ENCODE measurements at regions not wholly inside any gene's neighbourhood (a gene's known extent, or its start where the extent isn't known, plus 50 kb on each side); places are given as distances from the start of the nearest gene placed in this dataset.

GRCh38 chr10:20975236-20975635 lies 78.1 kb upstream of the NEBL start:
- no peak for DNase-seq (ENCODE audit: insufficient read length, low spot score, missing footprints)
- H3K79me2 ChIP-seq (ENCODE audit: insufficient read depth, low read length): no peaks in the 10 kb centered on the region
- TF ChIP-seq, protein P1, sequence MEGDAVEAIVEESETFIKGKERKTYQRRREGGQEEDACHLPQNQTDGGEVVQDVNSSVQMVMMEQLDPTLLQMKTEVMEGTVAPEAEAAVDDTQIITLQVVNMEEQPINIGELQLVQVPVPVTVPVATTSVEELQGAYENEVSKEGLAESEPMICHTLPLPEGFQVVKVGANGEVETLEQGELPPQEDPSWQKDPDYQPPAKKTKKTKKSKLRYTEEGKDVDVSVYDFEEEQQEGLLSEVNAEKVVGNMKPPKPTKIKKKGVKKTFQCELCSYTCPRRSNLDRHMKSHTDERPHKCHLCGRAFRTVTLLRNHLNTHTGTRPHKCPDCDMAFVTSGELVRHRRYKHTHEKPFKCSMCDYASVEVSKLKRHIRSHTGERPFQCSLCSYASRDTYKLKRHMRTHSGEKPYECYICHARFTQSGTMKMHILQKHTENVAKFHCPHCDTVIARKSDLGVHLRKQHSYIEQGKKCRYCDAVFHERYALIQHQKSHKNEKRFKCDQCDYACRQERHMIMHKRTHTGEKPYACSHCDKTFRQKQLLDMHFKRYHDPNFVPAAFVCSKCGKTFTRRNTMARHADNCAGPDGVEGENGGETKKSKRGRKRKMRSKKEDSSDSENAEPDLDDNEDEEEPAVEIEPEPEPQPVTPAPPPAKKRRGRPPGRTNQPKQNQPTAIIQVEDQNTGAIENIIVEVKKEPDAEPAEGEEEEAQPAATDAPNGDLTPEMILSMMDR (IDR thresholded peaks at IDR 0.05; ENCODE audit: extremely low read depth, low read depth, low read length): no peak

DNA sequence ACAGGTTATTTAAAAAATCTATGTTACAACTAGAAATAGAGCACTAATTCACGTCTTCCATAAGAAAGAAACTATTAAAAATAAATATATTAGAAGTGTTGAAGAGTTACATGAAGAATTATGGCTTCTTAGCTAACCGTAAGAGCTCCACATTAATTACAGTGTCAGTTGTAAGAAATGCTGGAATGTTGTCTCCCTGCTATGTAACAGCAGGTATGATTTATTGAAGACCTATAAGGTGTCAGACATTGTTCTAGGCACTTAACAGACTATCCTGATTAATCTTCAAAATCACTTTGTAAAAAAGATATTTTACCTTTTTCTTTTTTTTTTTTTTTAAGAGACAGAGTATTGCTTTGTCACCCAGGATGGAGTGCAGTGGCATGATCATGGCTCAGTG lies 75.8 kb upstream of the NEBL start:
- Histone ChIP-seq H3K27ac (ENCODE audit: low read depth, low read length) (no peak overlapping the region), H3K27me3 (ENCODE audit: insufficient read depth, low read length) (no peaks in the 10 kb centered on the region), H3K4me3 (ENCODE audit: insufficient read depth, low read length) (no peak overlapping the region), H2AFZ (ENCODE audit: low read length) (no peak overlapping the region), H3K36me3 (ENCODE audit: insufficient read depth, low read length) (no peaks in the 10 kb centered on the region), H3K4me2 (ENCODE audit: insufficient read depth, low read length) (no peak overlapping the region), H3K4me1 (ENCODE audit: insufficient read depth, low read length) (no peaks in the 10 kb centered on the region), H3K79me2 (ENCODE audit: insufficient read depth, low read length) (no peaks in the 10 kb centered on the region), H4K20me1 (ENCODE audit: insufficient read depth, low read length) (no peaks in the 10 kb centered on the region), H3K9me3 (ENCODE audit: low read depth, low read length) (no peaks in the 10 kb centered on the region)
- TF ChIP-seq, protein P1 (IDR thresholded peaks at IDR 0.05; ENCODE audit: extremely low read depth, low read depth, low read length): no peak
- no peak for DNase-seq (ENCODE audit: insufficient read length, low spot score, missing footprints)

More at GRCh38 chr10:20975236-20975635, 78.1 kb upstream of the NEBL start:
- no peak overlapping the region for H2AFZ ChIP-seq (ENCODE audit: low read length)
- no peak overlapping the region for H3K27ac ChIP-seq (ENCODE audit: low read depth, low read length)
- H3K27me3 ChIP-seq (ENCODE audit: insufficient read depth, low read length): no peaks in the 10 kb centered on the region
- H4K20me1 ChIP-seq (ENCODE audit: insufficient read depth, low read length): no peaks in the 10 kb centered on the region
- no peak overlapping the region for H3K4me2 ChIP-seq (ENCODE audit: insufficient read depth, low read length)
- H3K4me1 ChIP-seq (ENCODE audit: insufficient read depth, low read length): no peaks in the 10 kb centered on the region
- H3K36me3 ChIP-seq (ENCODE audit: insufficient read depth, low read length): no peaks in the 10 kb centered on the region
- no peaks in the 10 kb centered on the region for H3K9me3 ChIP-seq (ENCODE audit: low read depth, low read length)
- H3K4me3 ChIP-seq (ENCODE audit: insufficient read depth, low read length): no peak overlapping the region

- no peak overlapping the region for H3K27ac ChIP-seq (ENCODE audit: low read depth, low read length)
- no peaks in the 10 kb centered on the region for H3K9me3 ChIP-seq (ENCODE audit: low read depth, low read length)
- no peaks in the 10 kb centered on the region for H4K20me1 ChIP-seq (ENCODE audit: insufficient read depth, low read length)
- H3K27me3 ChIP-seq (ENCODE audit: insufficient read depth, low read length): no peaks in the 10 kb centered on the region
- no peaks in the 10 kb centered on the region for H3K36me3 ChIP-seq (ENCODE audit: insufficient read depth, low read length)
- H3K4me2 ChIP-seq (ENCODE audit: insufficient read depth, low read length): no peak overlapping the region
- no peaks in the 10 kb centered on the region for H3K79me2 ChIP-seq (ENCODE audit: insufficient read depth, low read length)
- no peak overlapping the region for H3K4me3 ChIP-seq (ENCODE audit: insufficient read depth, low read length)
- TF ChIP-seq, protein P1 (IDR thresholded peaks at IDR 0.05; ENCODE audit: extremely low read depth, low read depth, low read length): no peak
- DNase-seq (ENCODE audit: insufficient read length, low spot score, missing footprints): no peak
- H3K4me1 ChIP-seq (ENCODE audit: insufficient read depth, low read length): no peaks in the 10 kb centered on the region
- no peak overlapping the region for H2AFZ ChIP-seq (ENCODE audit: low read length)
These were observed 74.8 kb upstream of the NEBL start for GRCh38 chr10:20971901-20972300.

DNA sequence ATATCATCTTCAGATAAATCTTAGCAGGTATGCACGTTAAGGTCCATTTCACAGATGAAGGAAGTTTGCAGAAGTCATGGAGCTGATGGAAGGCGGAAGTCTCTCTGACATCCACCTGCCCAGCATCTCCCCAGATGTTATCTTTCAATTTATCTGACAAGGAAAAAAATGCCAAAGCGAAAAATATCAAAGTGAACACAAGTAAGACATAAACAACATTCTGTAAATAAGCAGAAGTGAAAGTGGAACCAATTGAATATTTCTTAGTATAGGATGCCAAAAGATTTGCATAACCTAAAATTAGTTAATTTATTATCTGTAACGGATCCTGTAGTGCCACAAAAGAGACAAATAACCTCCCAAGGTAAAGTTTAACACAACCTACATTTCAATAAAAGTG lies 73.6 kb upstream of the NEBL start:
- Histone ChIP-seq H4K20me1 (ENCODE audit: insufficient read depth, low read length) (no peaks in the 10 kb centered on the region), H3K36me3 (ENCODE audit: insufficient read depth, low read length) (no peaks in the 10 kb centered on the region), H3K27ac (ENCODE audit: low read depth, low read length) (no peak overlapping the region), H3K4me3 (ENCODE audit: insufficient read depth, low read length) (no peak overlapping the region), H3K27me3 (ENCODE audit: insufficient read depth, low read length) (no peaks in the 10 kb centered on the region), H2AFZ (ENCODE audit: low read length) (no peak overlapping the region), H3K79me2 (ENCODE audit: insufficient read depth, low read length) (no peaks in the 10 kb centered on the region), H3K4me2 (ENCODE audit: insufficient read depth, low read length) (no peak overlapping the region), H3K4me1 (ENCODE audit: insufficient read depth, low read length) (no peaks in the 10 kb centered on the region), H3K9me3 (ENCODE audit: low read depth, low read length) (no peaks in the 10 kb centered on the region)
- TF ChIP-seq, protein P1 (IDR thresholded peaks at IDR 0.05; ENCODE audit: extremely low read depth, low read depth, low read length): no peak
- DNase-seq (ENCODE audit: insufficient read length, low spot score, missing footprints): no peak
